ENCODE measurements at regions not wholly inside any gene's neighbourhood (a gene's known extent, or its start where the extent isn't known, plus 50 kb on each side); places are given as distances from the start of the nearest gene placed in this dataset.

GRCh38 chr6:56692523-56693245 lies 50.0 kb upstream of the DST start (continued):
- TF ChIP-seq HOXA3 (CRISPR knock-in tag; IDR thresholded peaks at IDR 0.05) = no peak
- no peak for TF ChIP-seq AFF4 (CRISPR knock-in tag; IDR thresholded peaks at IDR 0.05)
- no peak for TF ChIP-seq ZNF782 (CRISPR knock-in tag; IDR thresholded peaks at IDR 0.05; ENCODE audit: borderline replicate concordance)
- TF ChIP-seq MXI1 (IDR thresholded peaks at IDR 0.05; ENCODE audit: borderline replicate concordance, low read depth, low read length) = no peak

Measured in HepG2 (cell line).